Type B pancreatic cell (in vitro differentiated cells): ENCODE measurements at regions not wholly inside any gene's neighbourhood (a gene's known extent, or its start where the extent isn't known, plus 50 kb on each side); places are given as distances from the start of the nearest gene placed in this dataset.

Experiments
- DNase-seq: peaks from one replicate; pipeline ENCODE4 v3.0.0; 2021; ENCODE audit warnings: mixed read lengths; ENCODE audit not compliant: unreplicated experiment; ENCODE audit errors: extremely low spot score
- H3K27ac Mint-ChIP-seq: 2 replicates; pipeline ENCODE4 v1.8.0; 2021; ENCODE audit warnings: mild to moderate bottlenecking, mixed read lengths
- H3K27me3 Mint-ChIP-seq: 2 replicates; pipeline ENCODE4 v1.8.0; 2021; ENCODE audit warnings: mixed read lengths
- H3K36me3 Mint-ChIP-seq: 2 replicates; pipeline ENCODE4 v1.8.0; 2021; ENCODE audit warnings: mixed read lengths
- H3K4me1 Mint-ChIP-seq: one replicate; pipeline ENCODE4 v1.8.0; 2021; ENCODE audit warnings: mixed read lengths; ENCODE audit not compliant: unreplicated experiment
- H3K4me3 Mint-ChIP-seq: 2 replicates; pipeline ENCODE4 v1.8.0; 2021; ENCODE audit warnings: mild to moderate bottlenecking, mixed read lengths
- H3K9me3 Mint-ChIP-seq: 2 replicates; pipeline ENCODE4 v1.8.0; 2021; ENCODE audit warnings: mixed read lengths
- CTCF ChIP-seq: fragments of 200-600 bp; sonication (generic); conservative IDR thresholded peaks from 2 replicates; pipeline ENCODE4 v1.5.0; 2021; ENCODE audit warnings: antibody characterized with exemption, mild to moderate bottlenecking

- DNase-seq = no peak
- H3K27me3 Mint-ChIP-seq = no peaks in the 10 kb centered on the region
- H3K36me3 Mint-ChIP-seq = no peaks in the 10 kb centered on the region
- no peak overlapping the region for H3K27ac Mint-ChIP-seq
- no peaks in the 10 kb centered on the region for H3K9me3 Mint-ChIP-seq
- H3K4me1 Mint-ChIP-seq = no peaks in the 10 kb centered on the region
- no peak for TF ChIP-seq CTCF
- H3K4me3 Mint-ChIP-seq = no peak overlapping the region
These were observed 1490.0 kb upstream of the GBE1 start for GRCh38 chr3:83251490-83251889.

DNA sequence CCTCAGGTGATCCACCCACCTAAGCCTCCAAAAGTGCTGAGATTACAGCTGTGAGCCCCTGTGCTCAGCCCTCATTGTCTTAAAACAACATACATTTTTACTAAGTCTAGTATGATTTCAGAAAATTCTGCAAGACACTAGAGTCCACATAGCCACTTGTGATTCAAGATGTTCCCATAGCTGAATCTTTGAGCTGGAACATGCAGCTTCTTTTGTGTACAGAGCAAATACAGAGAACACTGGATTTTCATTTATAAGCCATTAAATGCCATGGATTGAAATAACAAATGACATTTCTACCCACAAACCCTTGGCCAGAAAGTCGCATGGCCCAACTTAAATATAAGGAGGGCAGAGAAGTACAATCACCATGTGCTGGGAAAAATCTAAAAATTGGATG is 1489.2 kb upstream of the GBE1 start:
- H3K9me3 Mint-ChIP-seq = no peaks in the 10 kb centered on the region
- DNase-seq = no peak
- H3K27me3 Mint-ChIP-seq = no peaks in the 10 kb centered on the region
- H3K36me3 Mint-ChIP-seq = no peaks in the 10 kb centered on the region
- no peak for TF ChIP-seq CTCF
- H3K4me1 Mint-ChIP-seq = no peaks in the 10 kb centered on the region
- no peak overlapping the region for H3K4me3 Mint-ChIP-seq
- H3K27ac Mint-ChIP-seq = no peak overlapping the region

GRCh38 chr3:83248454-83248853 is 1487.0 kb upstream of the GBE1 start:
- no peaks in the 10 kb centered on the region for H3K27me3 Mint-ChIP-seq
- no peak for TF ChIP-seq CTCF
- no peak for DNase-seq
- H3K4me3 Mint-ChIP-seq = no peak overlapping the region
- no peaks in the 10 kb centered on the region for H3K9me3 Mint-ChIP-seq
- no peaks in the 10 kb centered on the region for H3K36me3 Mint-ChIP-seq
- no peaks in the 10 kb centered on the region for H3K4me1 Mint-ChIP-seq
- H3K27ac Mint-ChIP-seq = no peak overlapping the region

DNA sequence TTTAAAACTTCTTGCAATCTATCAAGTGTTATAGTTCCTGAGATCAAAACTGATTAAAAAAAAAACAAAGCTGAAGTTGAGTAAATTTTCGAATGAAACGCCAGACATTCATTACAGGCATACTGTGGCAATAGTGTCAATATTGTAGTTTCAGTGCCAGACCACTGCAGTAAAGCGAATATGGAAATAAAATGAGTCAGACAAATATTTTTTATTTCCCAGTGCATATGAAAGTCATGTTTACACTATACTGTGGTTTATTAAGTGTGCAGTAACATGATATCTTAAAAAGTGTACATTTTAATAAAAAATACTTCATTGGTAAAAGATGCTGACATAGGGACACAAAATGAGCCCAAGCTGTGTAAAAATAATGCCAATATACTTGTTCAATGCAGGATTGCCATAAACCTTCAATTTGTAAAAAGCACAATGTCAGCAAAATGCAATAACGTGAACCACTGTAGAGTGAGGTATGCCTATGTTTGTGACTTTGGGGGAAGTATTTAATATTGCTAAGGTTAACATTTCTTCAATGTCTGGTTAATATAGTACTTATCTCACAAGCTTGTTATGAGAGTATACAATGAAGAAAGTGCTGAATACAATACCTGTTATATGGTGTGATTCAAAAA is 1473.9 kb upstream of the GBE1 start:
- H3K27me3 Mint-ChIP-seq = no peaks in the 10 kb centered on the region
- H3K36me3 Mint-ChIP-seq = no peaks in the 10 kb centered on the region
- no peak overlapping the region for H3K27ac Mint-ChIP-seq
- no peak overlapping the region for H3K4me3 Mint-ChIP-seq
- no peaks in the 10 kb centered on the region for H3K4me1 Mint-ChIP-seq
- H3K9me3 Mint-ChIP-seq = no peaks in the 10 kb centered on the region
- no peak for DNase-seq
- TF ChIP-seq CTCF = no peak

DNA sequence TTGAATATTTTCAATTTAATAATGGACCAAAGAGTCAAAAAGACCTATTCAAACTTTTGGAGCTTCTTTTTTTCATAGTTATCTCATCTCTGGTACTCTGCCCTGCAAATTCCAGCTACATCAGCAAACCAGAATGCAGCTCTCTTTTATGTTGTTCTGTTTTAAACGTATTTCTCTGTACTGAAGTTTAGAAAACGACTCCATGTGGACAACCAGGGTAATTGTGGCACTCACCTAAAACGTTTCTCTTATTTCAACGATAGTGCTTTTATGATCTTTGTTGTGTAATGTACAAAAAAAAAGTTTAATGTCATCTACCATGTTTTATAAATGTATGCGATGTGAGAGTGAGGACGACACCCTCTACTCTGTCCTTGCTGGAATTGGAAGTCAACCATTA is 1472.3 kb upstream of the GBE1 start:
- Mint-ChIP-seq H3K4me3 (no peak overlapping the region), H3K27me3 (no peaks in the 10 kb centered on the region), H3K27ac (no peak overlapping the region), H3K36me3 (no peaks in the 10 kb centered on the region), H3K9me3 (no peaks in the 10 kb centered on the region), H3K4me1 (no peaks in the 10 kb centered on the region)
- no peak for DNase-seq
- no peak for TF ChIP-seq CTCF

GRCh38 chr3:83230841-83231240 is 1469.4 kb upstream of the GBE1 start:
- Mint-ChIP-seq H3K9me3 (no peaks in the 10 kb centered on the region), H3K4me1 (no peaks in the 10 kb centered on the region), H3K36me3 (no peaks in the 10 kb centered on the region), H3K4me3 (no peak overlapping the region), H3K27me3 (no peaks in the 10 kb centered on the region), H3K27ac (no peak overlapping the region)
- no peak for DNase-seq
- TF ChIP-seq CTCF = no peak
